Stimulated activated naive CD4-positive, alpha-beta T cell treated with Interleukin-2 at 50 U/mL for 16 hours (primary cell): ENCODE measurements at regions not wholly inside any gene's neighbourhood (a gene's known extent, or its start where the extent isn't known, plus 50 kb on each side); places are given as distances from the start of the nearest gene placed in this dataset.
"Not testable (repeated sequence)": the region's sequence is repeated elsewhere in the genome, so short reads cannot be mapped to it uniquely, and the experiment has no call there.

ENCODE experiments used
- DNase-seq: peaks from one replicate; lab custom pipeline; 2025; lab: John Stamatoyannopoulos, UW

GRCh38 chr5:166178411-166179080, 2112.9 kb upstream of the WWC1 start:
- no peak for DNase-seq

DNA sequence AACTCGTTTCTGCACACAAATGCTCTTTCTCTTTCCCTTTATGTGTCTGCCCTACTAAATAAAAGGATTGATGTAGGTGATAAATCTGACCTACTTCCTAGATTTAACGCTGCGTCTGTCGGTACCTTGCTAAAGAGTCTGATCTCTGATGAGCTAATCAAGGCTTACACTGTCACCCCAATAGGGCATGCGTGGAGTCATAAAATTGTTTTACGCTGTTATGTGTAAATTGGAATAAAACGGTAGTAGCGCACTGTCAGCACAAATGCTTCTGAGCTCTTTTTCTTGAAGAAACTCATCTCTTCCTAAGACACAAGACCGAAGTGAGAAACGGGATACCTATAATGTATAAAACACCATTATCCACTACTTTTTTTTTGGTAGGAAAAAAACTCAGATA, 2106.3 kb upstream of the WWC1 start:
- no peak for DNase-seq

DNA sequence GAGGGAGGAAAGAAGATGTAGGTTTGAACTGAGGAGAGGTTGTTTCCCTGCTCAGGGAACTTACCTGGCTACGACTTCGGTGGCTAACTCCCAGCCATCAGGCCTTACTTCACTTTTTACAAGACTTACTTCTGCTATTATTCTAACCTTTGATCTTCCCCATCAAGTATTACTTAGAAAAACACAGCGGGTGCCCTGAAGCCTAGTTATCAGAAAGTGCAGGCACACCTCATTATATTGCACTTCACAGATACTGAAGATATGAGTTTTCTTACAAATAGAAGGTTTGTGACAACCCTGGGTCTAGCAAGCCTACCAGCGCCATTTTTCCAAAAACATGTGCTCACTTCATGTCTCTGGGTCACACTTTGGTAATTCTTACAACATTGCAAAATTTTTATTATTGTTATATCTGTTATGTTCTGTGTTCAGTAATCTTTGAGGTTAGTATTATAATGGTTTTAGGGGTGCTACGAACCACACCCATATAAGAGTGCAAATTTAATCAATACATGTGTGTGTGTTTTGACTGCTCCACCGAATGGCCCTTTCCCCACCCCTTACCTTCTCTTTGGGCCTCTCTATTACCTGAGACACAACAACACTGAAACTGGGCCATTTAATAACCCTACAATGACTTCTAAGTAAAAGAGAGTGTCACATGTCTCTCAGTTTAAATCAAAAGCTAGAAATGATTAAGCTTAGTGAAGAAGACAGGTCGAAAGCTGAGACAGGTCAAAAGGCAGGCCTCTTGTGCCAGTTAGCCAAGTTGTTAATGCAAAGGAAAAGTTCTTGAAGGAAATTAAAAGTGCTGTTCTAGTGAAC, 2102.7 kb upstream of the WWC1 start:
- no peak for DNase-seq

- DNase-seq, result no peak
Observed at GRCh38 chr5:166192696-166193095, 2098.7 kb upstream of the WWC1 start.

GRCh38 chr5:166195981-166196380, 2095.5 kb upstream of the WWC1 start:
- no peak for DNase-seq

- no peak for DNase-seq
Observed at GRCh38 chr5:166200532-166200931, 2090.9 kb upstream of the WWC1 start.

DNA sequence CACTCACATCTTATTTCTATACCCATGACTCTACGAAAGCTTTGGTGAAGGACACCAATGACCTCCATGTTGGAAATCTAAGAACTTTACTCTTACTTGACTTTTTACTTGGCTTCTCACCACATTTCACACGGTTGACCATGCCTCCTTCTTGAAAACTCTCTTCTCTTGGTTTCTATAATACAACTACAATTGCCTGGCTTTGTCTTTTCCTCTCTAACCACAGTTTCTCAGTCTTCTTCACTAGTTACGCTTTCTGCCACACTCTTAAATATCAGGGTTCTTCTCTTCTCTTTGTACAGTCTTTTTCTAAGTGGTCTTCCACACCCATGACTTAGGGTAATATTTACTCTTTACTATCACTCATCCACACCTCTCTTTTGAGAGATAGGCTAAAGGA, 2079.8 kb upstream of the WWC1 start:
- DNase-seq, result no peak

DNA sequence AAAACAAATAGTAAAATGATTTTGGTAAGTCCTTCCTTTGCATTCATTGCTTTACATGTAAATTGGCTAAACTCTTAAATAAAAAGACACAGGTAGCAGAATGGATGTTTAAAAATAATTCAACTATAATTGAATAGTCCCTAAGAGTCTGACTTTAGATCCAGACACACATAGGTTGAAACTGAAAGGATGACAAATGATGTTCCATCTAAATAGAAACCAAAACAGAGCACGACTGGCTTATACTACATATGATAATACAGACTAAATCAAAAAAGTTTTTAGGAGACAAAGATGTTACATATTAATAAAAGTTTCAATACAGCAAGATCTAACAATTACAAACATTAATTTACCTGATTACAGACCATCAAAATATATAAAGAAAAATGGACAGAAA, 2055.1 kb upstream of the WWC1 start:
- DNase-seq, result no peak

- DNase-seq, result no peak
Observed at GRCh38 chr5:166240705-166241104, 2050.7 kb upstream of the WWC1 start.

GRCh38 chr5:166245556-166245955, 2045.9 kb upstream of the WWC1 start:
- no peak for DNase-seq

DNA sequence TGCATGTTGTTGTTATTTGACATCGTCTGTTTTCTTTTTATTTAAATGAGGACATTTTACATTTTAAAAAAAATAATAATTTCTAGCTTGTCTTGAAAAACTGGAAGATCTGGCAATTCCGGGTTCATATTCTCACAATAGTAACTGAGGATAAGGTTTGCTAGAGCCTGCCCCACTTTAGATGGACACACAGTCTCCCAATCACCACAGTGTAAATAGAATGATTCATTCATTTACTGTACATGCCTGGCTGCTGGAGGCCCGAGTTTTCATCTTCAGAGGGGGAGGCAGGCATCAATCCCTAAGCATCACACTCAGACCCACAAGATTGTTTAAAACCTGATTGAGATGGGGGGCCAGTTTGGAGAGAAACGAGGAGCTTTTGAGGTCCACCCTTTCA, 2039.7 kb upstream of the WWC1 start:
- DNase-seq, result no peak

DNA sequence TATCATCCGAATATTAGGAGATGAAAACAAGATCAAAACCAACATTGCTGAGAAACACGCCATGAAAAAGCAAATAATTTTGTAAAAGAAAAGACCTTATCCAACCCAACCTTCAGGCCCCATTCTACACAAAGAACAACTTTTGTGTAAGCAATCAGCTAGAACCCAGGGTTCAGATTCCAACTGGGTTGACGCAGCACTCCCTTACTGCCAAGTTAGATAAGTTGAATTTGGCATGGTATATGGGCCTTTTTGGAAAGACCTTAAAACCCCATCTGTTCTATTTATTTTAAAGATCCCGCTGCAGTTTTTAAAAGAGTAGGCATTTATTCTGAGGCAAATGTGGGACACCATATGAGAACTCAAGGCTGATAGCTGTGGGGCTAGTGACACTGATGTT, 2033.8 kb upstream of the WWC1 start:
- no peak for DNase-seq

- no peak for DNase-seq
Observed at GRCh38 chr5:166262395-166262794, 2029.0 kb upstream of the WWC1 start.

DNA sequence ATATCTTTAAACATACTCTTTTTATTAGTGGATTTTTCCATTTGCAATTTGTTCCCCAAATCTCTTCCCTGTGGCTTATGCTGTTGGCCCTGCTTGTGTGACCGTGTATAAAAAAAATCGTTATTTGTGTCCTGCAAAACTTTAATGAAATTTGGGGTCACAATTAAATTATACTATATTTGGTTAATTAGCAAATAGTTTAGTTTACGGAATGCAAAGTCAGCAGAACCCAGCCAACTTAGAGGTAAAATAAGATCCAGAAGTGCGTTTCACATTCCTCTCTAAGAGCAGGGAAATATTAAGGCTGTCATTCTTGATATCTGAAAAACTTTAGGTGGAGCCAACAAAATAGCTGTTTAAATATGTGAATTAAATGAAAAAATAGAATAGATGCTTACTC, 2023.5 kb upstream of the WWC1 start:
- no peak for DNase-seq

DNA sequence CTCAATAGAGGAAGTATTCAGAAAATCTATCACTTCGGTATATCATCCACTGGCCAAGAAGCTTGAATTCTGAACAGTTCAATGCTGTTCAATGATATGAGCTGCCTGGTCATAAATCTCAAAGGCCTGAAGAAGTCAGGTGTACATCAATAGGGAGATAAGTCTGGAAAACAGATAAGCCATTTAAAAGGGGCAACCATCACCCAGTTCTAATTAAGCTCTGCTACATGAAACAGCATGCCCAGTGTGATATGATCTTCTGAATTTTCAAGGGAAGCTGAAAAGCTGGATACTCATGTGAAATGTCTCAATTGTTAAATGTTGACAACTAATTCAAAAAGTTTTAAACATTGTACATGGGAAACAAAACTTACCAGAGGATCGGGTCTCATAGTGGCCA, 2020.7 kb upstream of the WWC1 start:
- no peak for DNase-seq

- DNase-seq, result no peak
Observed at GRCh38 chr5:166276006-166276405, 2015.4 kb upstream of the WWC1 start.

DNA sequence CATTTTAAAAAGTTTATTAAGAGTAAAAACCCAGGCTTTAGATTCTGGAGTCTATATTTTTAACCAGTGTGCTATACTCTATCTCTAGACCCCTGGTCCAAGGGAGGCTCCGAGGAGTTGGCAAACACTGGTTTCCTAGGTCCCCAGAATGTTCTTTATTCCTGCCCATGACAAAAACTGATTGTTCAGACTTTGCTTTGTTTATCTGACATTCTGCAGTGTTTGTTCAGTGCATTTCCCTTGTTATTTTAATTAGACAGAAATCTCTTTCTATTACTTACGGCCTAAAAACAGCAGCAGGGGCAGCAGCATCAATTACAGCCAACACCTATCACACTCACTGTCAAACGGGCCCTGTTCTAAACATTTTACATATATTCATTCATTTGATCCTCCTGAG, 2011.6 kb upstream of the WWC1 start:
- DNase-seq, result no peak

DNA sequence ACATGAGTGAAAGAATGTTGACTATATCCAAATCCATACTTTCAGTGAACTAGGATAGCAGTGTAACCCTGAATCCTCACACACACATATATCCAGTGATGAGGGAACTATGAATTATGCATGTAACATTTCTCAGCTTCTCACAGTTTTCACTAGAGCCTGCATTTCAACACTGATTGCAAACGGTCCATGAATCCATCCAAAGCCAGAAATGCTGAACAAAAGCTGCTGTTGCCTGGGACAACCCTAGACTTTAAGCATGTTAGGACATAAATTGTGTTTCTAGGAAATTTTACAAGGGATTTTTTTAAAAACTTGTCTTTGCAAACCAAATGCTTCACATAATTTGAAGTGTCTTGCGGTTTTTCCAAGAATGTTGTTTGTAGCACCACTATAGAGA, 2010.0 kb upstream of the WWC1 start:
- DNase-seq, result no peak

GRCh38 chr5:166282939-166283338, 2008.5 kb upstream of the WWC1 start:
- no peak for DNase-seq

- no peak for DNase-seq
Observed at GRCh38 chr5:166285361-166285760, 2006.1 kb upstream of the WWC1 start.

DNA sequence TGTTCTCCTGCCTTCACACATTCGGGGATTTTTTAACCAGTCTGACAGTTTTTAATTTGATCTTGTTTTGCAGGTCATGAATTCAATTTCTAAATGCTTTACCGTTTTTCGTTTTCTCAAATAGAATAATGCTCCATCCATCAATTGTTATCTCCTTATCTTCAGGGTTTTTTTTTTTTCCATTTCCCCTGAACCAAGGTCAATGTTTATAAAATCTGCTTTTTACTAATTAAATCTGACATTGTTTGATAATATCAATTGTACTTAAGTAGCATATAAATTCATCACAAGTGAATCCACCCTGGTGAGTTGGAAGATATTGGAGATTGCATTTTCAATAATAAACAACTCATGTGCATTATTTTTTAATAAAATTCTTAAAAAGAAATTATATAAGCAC, 2004.6 kb upstream of the WWC1 start:
- no peak for DNase-seq

DNA sequence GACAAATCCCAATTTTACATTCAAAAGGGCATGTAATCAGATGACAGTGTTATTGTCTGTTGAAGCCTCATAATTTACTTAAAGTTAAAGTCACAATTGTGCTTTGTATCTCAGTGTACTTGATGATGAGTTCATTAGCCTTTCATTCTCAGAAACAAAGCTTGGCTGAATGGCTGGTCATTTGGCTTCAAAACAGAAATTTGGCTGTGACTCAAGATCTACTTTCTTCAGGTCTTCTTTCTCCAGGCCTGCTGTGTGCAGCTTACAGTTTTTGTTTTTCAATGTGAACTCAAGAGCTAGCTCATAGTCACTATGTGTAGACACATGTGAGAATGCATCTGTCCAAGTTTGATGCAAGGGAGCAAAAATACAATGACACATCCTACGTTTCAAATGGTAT, 2003.6 kb upstream of the WWC1 start:
- no peak for DNase-seq

- DNase-seq, result not testable (repeated sequence)
Observed at GRCh38 chr5:166291800-166292199, 1999.6 kb upstream of the WWC1 start.

- DNase-seq, result no peak
Observed at GRCh38 chr5:166293892-166294291, 1997.6 kb upstream of the WWC1 start.
